ENCODE measurements at regions not wholly inside any gene's neighbourhood (a gene's known extent, or its start where the extent isn't known, plus 50 kb on each side); places are given as distances from the start of the nearest gene placed in this dataset.

GRCh38 chr9:90741036-90741435 lies 60.6 kb upstream of the SYK start:
- Histone ChIP-seq H3K79me2 (ENCODE audit: low read depth) (no peaks in the 10 kb centered on the region), H3K9me3 (ENCODE audit: low read depth) (peaks cover 8% of the 10 kb centered on the region), H3K27me3 (no peaks in the 10 kb centered on the region), H3K27ac (no peak overlapping the region), H3K4me3 (no peak overlapping the region), H3F3A (ENCODE audit: low read depth) (no peaks in the 10 kb centered on the region), H3K36me3 (no peaks in the 10 kb centered on the region), H3K4me2 (no peak overlapping the region), H3K9ac (no peak overlapping the region), H4K20me1 (ENCODE audit: low read depth) (no peaks in the 10 kb centered on the region), H3K4me1 (no peaks in the 10 kb centered on the region), H2AFZ (replicated peaks) (no peak overlapping the region)
- Mint-ChIP-seq H3K4me1 (no peaks in the 10 kb centered on the region), H3K9me3 (peaks cover 26% of the 10 kb centered on the region), H3K36me3 (peaks cover 5% of the 10 kb centered on the region), H3K4me3 (no peak overlapping the region), H3K27me3 (ENCODE audit: insufficient read depth, low read depth) (peaks cover 4% of the 10 kb centered on the region), H3K27ac (no peak overlapping the region)
- TF ChIP-seq EZH2 (IDR thresholded peaks at IDR 0.05) (no peak), CTCF (IDR thresholded peaks at IDR 0.05) (no peak), EZH2phosphoT487 (IDR thresholded peaks at IDR 0.05) (no peak)
- no peak for DNase-seq (ENCODE audit: low spot score)

- H2AFZ ChIP-seq (replicated peaks), result no peak overlapping the region
- DNase-seq (ENCODE audit: low spot score), result no peak
- TF ChIP-seq EZH2phosphoT487 (IDR thresholded peaks at IDR 0.05) (no peak), EZH2 (IDR thresholded peaks at IDR 0.05) (no peak), CTCF (IDR thresholded peaks at IDR 0.05) (no peak)
- no peak overlapping the region for H3K27ac ChIP-seq
- peaks cover 23% of the 10 kb centered on the region for H3K9me3 Mint-ChIP-seq
- no peak overlapping the region for H3K4me3 ChIP-seq
- no peak overlapping the region for H3K4me3 Mint-ChIP-seq
- peaks cover 5% of the 10 kb centered on the region for H3K36me3 Mint-ChIP-seq
- H3K36me3 ChIP-seq, result no peaks in the 10 kb centered on the region
- H3K4me1 ChIP-seq, result no peaks in the 10 kb centered on the region
- H3K27ac Mint-ChIP-seq, result no peak overlapping the region
- no peak overlapping the region for H3K4me2 ChIP-seq
- no peaks in the 10 kb centered on the region for H3K27me3 ChIP-seq
- H3K9ac ChIP-seq, result no peak overlapping the region
- H3K27me3 Mint-ChIP-seq (ENCODE audit: insufficient read depth, low read depth), result no peaks in the 10 kb centered on the region
- H3K79me2 ChIP-seq (ENCODE audit: low read depth), result no peaks in the 10 kb centered on the region
- H3K9me3 ChIP-seq (ENCODE audit: low read depth), result peaks cover 8% of the 10 kb centered on the region
- no peaks in the 10 kb centered on the region for H3K4me1 Mint-ChIP-seq
- no peaks in the 10 kb centered on the region for H4K20me1 ChIP-seq (ENCODE audit: low read depth)
- H3F3A ChIP-seq (ENCODE audit: low read depth), result no peaks in the 10 kb centered on the region
Measured at GRCh38 chr9:90737742-90738141, 63.9 kb upstream of the SYK start.

GRCh38 chr9:90735952-90736351 lies 65.7 kb upstream of the SYK start:
- no peaks in the 10 kb centered on the region for H3K27me3 Mint-ChIP-seq (ENCODE audit: insufficient read depth, low read depth)
- no peak overlapping the region for H3K27ac Mint-ChIP-seq
- peaks cover 5% of the 10 kb centered on the region for H3K36me3 Mint-ChIP-seq
- peaks cover 21% of the 10 kb centered on the region for H3K9me3 Mint-ChIP-seq
- no peaks in the 10 kb centered on the region for H4K20me1 ChIP-seq (ENCODE audit: low read depth)
- no peak overlapping the region for H3K4me2 ChIP-seq
- H3F3A ChIP-seq (ENCODE audit: low read depth), result no peaks in the 10 kb centered on the region
- H3K36me3 ChIP-seq, result no peaks in the 10 kb centered on the region
- no peak overlapping the region for H3K27ac ChIP-seq
- H3K9me3 ChIP-seq (ENCODE audit: low read depth), result peaks cover 8% of the 10 kb centered on the region
- TF ChIP-seq EZH2 (IDR thresholded peaks at IDR 0.05) (no peak), EZH2phosphoT487 (IDR thresholded peaks at IDR 0.05) (no peak), CTCF (IDR thresholded peaks at IDR 0.05) (no peak)
- H3K4me3 Mint-ChIP-seq, result no peak overlapping the region
- no peaks in the 10 kb centered on the region for H3K79me2 ChIP-seq (ENCODE audit: low read depth)
- H2AFZ ChIP-seq (replicated peaks), result no peak overlapping the region
- no peak overlapping the region for H3K4me3 ChIP-seq
- H3K4me1 ChIP-seq, result no peaks in the 10 kb centered on the region
- no peak for DNase-seq (ENCODE audit: low spot score)
- no peaks in the 10 kb centered on the region for H3K27me3 ChIP-seq
- no peak overlapping the region for H3K9ac ChIP-seq
- H3K4me1 Mint-ChIP-seq, result no peaks in the 10 kb centered on the region

Measured in neural progenitor cell (in vitro differentiated cells).